HPDE6-E6E7 (cell line): ENCODE measurements at regions not wholly inside any gene's neighbourhood (a gene's known extent, or its start where the extent isn't known, plus 50 kb on each side); places are given as distances from the start of the nearest gene placed in this dataset.

Source experiments
- DNase-seq: peaks from one replicate; pipeline ENCODE4 v3.0.0; 2011; ENCODE audit warnings: missing footprints; ENCODE audit errors: extremely low spot score

DNA sequence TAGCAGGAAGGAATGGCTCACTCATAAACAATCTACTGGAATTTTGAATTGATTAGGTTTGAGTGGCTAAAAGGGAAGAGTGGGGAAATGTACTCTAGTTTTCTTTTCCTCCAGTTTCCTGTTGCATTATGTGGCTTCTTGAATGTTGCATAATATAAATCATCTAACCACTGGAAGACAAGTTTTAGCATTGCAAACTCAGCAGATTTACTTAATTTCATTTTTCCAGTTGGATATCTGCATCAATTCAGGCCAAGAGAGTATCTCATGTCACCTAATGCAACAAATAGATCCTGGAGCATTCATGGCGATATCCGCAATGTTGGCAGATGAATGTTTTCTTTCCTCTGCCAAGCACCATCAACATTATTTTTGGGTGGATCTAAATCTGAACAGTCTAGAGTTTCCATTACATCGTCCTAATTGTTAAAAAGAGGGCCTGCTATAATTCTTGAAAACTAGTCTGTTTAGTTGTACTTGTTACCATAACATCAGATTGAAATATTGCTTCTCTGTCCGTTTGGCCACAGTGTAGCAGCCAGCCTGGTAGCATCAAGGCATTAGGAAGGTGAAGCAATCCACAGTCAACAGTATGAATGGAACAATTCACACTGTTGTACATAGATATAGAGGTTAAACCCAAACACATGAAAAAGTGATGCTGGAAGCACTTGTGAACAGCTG lies 544.2 kb downstream of the ETNK1 start:
- DNase-seq, result no peak

DNA sequence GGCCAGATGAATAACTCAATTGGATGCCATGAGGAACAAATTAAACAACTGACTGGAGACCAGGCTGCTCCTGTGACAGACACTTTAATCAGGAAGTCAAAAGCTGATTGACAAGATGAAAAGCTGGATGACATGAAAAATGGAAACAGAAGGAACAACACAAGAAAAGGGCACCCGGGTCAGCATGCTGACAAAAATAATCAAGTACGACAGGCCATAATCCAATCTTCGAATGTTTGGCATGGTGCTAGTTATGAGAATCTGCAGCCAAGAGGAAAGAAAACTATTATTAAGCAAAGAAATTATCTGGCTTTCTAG lies 544.7 kb downstream of the ETNK1 start:
- no peak for DNase-seq

DNA sequence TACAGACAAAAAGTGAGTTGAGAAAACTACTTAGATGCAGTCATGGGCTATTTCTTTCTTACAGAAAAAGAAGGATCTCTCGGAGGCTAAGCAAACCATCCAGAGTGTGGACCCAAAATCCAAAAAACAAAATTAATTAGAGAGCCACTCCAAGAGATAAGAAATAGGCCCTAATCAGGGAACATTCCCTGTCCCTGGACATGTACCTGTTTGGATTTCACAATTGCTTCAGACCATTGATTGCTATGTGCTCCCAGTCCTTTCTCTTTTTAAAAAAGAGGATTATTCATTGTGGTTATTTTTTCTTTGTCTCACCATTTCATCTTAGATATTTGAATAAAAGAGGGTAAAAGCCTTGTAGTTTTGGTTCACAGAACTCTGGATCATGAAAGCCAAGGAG lies 549.9 kb downstream of the ETNK1 start:
- DNase-seq, result no peak

DNA sequence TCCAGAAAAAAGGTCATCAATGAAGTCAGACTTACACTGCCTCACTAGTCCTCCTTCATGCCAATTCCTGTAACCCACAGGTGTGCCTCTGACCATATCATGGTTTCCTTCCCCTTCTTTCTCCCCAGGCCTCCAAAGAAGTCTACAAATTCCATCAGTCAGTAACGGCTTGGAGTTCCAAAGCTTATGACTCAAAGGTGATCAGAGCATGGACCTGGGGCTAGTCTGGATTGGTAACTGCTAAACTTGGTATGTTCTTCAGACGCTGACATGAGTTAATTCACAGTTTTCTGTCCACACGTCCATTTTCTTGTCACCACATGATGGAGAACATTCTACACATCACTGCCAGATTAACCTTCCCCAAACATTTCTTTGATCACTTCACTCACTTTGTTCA lies 560.4 kb downstream of the ETNK1 start:
- no peak for DNase-seq

DNA sequence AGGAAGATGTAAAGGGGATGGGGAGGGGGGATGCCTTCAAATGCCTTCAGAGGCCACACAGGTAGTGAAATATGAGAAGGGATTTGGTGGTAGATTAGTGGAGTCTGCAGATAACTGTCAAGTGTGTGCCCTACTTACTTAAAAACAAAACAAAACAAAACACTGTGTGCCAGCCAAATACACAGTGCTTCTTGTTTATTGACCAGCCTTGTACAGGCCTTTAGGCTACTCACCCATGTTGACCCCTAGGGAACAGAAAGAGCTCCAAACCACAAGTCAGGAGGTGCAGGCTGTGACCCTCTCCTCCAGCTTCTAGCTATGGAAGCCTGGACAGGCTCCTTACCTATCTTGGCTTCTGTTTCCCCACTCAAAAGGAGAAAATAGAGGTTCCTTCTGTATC lies 562.0 kb downstream of the ETNK1 start:
- DNase-seq, result no peak

DNA sequence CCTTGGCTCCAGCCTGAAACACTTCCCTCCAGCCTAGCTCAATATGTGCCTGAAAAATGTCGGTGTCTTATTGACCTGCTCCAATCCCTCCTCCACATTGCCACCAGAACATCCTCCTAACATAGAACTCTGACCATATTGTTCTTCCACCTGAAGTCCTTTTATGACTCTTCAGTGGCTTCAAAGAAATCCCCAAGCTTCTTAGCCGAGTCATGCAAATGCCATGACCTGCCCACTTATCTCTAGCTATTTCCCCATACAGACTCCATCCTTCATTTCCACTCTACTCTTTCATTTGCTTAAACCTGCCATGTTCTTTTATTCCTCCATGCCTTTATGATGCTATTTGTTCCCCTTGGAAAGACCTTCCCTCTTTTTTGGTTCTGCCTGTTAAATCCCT lies 568.6 kb downstream of the ETNK1 start:
- DNase-seq, result no peak

DNA sequence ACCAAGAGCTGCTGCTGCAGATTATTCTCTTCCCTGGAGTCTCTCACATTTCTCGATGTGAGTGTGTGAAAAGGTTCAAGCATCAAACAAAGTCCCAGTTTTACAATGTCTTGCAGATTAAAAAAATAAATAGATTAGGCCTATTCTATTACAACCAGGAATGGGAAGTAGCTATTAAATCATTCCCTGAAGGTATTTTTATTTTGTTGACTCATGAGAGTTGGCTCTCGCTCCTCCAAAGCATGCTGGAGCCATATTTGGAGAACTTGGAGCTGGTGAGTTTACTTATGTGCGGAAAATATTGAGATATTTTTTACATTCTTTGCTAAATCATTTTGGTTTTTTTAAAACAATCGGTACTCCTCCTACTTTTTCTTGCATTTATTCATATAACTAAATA lies 572.3 kb downstream of the ETNK1 start:
- DNase-seq, result no peak

DNA sequence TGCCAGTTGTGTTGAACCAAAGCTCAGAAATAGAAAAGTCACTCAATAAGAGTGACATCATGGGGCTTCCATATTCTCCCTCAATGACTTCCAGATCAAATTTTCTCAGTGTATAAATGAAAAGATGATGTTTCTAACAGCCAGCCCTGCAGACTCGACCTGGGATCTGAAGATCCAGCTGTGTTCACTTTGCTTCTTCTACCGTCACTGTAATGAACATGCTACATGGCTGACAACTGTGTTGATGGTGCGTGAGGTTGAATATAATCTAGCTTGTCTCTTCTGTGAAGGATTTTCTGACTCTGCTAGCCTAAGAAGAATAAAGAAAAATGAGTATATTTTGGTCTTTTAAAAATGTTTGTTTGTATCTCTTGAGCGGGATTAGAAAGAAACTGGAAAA lies 577.8 kb downstream of the ETNK1 start:
- no peak for DNase-seq

DNA sequence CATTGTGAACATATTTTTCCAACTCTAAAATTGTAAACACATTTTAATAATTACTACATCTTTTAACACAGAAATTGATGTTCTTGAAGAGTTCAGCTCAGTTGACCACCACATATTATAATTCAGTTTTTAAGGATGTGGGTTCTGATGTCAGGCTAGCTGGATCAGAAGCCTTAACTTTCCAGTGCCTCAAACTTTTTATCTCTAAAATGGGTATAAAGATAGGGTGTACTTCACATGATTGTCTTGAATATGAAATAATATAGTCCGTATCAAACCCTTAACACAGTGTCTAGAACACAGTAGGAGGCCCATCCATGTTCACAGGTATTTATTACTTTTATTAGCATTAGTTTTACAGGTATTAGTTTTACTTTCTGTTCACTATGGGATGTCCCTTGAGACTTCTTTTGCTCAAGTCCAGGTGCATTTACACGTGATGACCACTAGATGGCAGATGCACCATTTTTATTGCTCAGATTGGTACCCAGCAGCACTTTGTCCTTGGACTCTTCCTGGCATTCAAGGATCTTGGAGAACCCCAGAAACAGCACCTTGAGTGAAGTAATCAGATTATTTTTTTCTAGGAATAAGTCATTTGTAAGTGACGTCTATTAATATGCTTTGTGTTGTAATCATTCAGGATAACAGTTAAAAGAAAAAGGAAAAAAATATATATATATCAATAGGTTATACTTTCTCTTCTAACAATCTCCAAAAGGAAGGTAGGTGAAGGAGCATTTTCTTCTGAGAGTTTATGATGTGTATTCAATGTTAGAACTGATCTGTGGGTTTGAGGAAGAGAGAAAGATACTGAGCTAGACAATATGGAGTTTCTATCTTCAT lies 580.2 kb downstream of the ETNK1 start:
- DNase-seq, result peak; percentile 38

DNA sequence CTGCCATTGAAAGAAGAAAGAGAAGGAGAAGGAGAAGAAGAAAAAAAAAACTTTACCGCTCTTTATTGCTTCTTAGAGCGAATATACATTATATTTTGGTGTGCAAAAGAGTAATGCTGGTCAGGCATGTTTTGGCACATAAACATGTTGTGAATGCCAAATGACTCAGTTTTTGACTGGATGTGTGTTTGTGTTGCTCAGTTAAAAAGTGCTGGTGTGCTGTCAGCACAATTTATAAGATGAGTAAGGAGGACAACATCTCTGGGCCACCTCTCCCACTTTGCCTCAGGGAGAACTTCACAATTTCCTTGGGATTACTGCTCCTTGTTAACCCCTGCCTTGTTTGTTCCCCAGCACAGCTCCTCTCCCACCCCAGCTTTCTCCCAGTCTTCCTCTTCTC lies 584.8 kb downstream of the ETNK1 start:
- no peak for DNase-seq

DNA sequence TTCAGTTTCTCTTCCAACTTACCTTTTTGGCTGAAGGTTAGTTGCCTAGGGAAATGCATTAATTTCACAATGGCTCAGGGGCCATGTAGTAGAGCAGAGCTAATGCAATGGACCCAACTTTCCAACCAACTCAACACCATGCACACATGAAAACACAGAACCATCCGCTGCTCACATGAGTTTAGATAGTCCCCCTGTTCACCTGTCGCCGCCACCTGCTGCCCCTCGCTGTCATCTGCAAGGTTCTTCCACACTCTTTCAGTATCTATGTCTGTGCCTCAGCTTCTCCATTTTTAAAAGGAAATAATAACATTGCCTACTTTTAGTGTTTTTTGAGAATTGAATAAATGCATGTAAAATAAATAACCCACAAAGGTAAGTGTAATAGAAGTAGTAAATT lies 585.6 kb downstream of the ETNK1 start:
- DNase-seq, result no peak

DNA sequence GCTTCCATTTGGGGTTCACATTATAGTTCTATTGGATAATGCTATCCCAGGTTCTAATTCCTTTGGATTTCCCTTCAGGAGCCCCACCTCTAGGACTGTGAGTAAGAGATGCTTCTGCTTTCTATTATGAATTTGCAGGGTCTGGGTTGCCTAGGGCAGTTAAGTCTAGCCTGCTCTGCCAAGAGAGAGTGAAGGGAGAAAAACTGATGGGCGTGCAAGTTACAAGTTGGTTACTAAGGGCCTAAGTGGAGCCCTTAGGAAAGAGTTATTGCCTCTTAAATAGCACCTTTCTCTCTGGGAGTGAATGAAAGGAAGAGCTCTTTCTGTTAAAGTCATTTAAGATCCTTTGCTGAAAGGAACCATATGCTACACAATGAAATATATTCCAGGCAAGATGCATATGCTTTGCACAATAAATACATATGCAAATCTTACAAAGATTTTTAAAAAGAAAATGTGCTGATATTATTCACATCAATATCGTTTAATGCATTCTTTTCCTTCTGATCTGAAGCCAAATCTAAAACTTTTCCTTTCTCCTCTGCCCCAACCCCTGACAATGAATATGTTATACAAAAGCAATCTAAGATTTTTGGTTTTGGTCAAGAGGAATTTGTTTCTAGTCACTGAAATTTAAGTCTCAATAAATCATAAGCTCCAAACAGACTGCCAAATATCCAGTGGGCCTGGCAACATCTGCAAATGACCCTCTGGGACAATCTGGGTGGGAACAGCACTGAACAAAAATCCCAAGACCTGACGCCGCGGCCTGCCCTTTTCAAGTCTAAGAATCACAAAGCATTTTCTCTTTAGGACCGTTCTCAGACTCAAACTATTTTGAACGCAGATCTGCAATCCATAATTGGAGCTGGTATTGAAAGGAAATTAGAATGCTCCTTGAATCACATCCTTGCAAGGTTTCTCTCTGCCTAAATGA lies 586.7 kb downstream of the ETNK1 start:
- no peak for DNase-seq

DNA sequence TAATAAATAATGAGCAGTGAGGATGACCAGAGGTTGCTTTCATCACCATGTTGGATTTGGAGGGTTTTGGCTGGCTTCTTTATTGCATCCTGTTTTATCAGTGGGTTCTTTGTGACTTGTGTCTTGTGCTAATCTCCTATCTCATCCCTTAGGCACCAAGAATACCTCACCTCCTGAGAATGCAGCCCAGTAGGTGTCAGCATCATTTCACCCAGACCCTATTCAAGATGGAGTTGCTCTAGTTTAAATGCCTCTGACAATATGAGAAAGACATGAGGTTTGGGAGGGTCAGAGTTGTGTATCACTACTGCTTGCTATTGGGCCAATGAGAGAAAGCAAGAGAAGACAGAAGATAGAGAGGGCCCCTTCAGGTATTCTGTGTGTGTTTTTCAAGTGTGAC lies 592.2 kb downstream of the ETNK1 start:
- no peak for DNase-seq

DNA sequence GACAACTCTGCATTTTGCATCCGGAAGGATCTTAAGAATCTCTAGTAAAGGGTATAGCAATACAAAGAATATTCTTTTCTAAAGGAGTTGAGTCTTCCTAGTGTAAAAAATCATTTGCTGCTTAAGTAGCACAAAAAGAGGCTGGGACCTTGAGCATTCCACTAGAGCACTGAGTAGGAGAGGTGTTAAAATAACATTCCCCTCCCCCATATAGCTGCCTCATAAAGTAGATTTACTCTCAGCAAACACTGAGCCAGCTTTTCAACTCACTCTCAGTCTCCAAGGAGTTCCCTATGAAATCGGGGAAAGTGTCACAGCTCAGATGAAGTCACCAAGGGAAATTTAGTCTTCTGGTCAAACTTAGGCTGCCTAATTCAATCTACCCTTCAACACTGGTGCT lies 592.7 kb downstream of the ETNK1 start:
- DNase-seq, result no peak

DNA sequence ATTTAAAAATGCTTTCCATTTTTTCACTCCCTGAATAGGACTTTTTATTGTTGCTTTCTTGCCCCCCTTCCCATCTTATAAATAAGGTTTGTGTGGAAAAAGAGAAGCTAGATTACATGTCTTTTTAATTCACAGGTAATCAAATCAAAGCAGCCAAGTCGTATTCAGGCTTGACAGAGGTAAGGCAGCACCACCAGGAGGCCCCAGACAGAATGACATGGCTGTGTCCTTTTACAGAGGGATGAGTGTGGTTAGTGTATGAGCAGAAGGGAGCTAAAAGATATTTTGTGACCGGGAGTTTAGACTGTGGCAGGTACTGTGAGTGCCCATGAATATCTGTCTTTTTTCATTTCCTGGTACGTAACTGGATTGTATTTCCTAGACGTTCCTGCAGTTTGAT lies 596.1 kb downstream of the ETNK1 start:
- peak; percentile 6 for DNase-seq

DNA sequence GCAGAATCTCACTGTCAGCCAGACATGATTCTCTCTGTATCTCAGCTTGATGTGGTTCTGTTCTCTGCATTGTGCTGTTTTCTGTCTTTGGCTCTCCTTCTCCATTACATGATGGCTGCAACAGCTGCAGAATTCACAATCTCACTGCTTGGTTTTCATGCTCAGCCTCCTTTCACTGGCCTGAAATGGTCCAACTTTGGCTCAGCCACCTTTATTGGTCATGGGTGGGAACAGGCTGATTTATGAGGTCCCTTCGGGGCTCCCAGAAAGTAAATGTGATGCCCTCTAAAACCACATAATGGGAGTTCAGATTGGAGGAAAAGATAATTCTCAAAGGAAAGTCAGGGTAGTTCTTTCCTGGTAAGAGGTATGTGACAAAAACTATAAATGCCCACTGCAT lies 597.0 kb downstream of the ETNK1 start:
- no peak for DNase-seq

DNA sequence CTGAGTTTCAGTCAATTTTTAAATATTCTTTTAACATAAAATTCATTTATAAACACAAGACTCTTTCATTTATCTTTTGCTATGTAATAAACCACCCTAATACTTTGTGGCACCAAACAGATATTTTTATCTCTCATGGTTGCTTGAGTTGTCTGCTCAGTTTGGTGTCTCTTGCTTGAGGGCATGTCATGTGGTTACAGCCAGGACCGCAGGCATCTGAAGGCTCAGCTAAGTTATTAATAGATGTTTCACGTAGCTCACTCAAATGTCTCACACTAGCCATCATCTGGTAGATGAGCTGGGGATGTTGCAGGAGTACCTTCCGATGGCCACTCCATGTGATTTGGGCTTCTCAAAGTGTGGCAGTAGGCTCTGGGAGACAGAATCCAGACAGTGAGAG lies 597.8 kb downstream of the ETNK1 start:
- DNase-seq, result no peak

DNA sequence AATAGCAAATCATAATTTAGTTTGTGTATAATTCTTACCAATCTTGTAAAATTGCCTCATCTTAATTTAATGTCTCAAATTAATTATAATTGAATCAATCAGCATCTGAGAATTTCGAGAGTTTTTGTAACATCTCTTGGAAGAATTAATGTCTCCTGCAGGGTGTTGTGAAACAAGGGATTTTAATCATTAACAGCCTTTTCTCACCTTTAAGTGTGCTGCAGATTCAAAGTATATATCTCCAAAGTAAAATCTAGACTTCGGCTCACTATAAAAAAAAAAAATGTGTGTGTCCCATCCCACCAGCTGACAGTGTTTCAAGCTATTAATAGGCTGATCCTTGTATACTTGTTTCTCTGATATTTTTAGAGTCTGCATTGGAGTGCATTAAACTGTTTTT lies 603.1 kb downstream of the ETNK1 start:
- no peak for DNase-seq

DNA sequence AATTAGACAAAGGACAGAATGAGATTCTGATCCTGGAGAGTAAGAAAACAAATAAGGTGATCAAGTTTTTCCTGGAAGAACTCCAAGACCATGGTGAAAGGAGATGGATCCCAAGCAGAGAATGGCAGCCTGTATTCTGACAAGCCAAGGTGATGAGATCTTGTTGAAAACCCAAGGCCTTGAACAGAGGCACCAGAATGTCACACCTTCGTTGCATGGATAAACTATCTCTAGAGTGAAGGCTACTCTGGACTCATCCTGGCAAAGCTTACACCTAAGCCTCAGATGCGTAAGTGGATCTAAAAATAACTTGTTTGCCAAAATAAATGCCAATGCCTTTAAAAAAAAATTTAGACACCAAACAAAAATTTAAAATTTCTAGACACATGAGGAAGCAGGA lies 605.9 kb downstream of the ETNK1 start:
- DNase-seq, result no peak

DNA sequence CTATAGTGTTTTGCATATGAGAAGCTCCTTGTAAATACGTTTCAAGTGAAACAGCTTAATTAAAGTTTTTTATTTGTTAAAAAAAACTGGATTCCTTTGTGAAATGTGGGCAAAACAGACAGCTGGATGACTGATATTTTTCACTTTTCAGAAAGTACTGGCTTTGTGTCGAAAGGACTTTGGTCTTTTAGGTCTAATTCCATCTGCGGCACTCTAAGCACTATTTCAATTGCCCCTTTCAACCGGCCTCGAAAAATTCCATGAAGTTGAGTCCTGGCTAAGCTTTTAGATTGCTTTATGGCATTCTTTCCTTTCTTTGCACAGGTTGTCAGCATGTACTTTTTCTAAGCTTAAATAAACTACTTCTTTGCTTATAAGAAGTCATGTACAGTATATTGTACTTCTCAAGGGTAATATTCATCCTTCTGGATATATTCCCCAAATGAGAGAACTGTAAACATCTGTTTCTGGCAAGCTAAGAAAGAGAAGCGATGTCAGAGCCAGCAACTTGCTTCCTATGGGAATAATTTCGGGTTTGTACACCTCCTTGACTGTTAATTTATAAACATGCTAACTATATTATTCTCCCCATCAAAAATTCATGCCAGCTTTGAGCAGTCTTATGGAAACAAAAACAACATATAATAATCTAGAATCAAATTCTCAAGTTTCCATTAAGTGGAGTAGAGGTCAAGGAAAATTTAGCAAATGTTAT lies 611.3 kb downstream of the ETNK1 start:
- DNase-seq, result no peak

DNA sequence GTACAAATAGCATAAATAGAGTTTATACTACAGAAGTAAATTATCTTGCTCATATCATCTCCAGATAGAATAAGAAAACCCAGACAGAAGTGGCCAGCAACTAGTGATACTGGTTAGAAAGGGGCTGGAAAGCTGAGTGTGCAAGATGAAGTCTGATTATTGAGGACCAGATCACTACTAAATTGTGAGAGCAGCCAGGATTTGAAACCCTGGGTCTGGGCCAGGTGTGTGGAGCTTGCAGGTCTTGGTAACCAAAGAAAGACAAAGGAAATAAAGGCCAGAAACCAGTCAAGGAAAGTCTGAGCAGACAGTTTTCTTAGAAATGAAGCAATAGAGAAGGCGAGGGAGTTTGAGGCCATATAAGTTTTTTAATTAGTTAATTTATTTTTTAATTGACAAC lies 611.8 kb downstream of the ETNK1 start:
- no peak for DNase-seq

DNA sequence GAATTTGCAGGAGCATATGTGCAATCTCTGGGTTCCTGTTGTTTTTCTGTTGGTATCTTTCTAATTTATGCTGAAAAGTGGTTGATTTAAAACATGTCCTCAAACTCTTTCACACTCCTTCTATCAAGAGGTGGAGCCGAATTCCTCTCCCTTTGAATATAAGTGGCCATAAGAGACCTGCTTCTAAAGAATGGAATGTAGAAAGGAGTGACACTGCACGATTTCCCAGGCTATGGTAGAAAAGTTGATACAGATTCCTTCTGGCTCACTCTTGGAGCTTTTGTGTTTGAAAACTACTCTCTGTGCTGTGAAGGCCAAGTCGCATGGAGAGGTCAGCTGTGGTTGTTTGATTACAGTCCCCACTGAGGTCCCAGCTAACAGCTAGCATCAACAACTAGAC lies 613.2 kb downstream of the ETNK1 start:
- no peak for DNase-seq
